ENCODE measurements at regions not wholly inside any gene's neighbourhood (a gene's known extent, or its start where the extent isn't known, plus 50 kb on each side); places are given as distances from the start of the nearest gene placed in this dataset.
"Not testable (repeated sequence)": the region's sequence is repeated elsewhere in the genome, so short reads cannot be mapped to it uniquely, and the experiment has no call there.

DNA sequence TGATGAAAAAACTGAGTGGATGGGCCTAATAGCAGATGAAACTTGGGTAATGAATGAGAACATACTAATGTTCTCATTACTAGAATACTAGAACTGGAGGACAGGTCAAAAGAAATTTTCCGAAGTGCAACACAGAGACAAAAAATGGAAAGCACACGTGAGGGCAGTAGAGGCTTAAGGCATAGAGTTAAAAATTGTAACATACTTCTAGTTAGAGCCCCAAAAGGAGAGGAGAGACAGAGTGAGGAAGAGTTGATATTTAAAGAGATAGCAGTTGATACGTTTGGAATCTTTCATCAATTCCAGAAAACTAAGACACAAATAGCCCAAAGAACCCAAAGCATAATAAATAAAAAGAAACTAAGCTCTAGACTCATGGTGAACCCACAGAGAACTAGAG, 327.9 kb downstream of the SQOR start:
- no peak for DNase-seq

DNA sequence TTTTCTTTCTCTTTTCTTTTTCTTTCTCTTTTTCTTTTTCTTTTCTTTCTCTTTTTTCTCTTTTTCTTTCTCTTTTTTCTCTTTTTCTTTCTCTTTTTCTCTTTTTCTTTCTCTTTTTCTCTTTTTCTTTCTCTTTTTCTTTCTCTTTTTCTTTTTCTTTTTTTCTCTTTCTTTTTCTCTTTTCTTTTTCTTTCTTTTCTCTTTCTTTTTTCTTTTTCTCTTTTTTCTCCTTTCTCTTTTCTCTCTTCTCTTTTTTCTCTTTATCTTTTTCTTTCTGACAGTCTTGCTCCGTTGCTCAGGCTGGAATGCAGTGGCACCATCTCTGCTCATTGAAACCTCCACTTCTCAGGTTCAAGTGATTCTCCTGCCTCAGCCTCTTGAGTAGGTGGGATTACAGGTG, 335.7 kb downstream of the SQOR start:
- no peak for DNase-seq

DNA sequence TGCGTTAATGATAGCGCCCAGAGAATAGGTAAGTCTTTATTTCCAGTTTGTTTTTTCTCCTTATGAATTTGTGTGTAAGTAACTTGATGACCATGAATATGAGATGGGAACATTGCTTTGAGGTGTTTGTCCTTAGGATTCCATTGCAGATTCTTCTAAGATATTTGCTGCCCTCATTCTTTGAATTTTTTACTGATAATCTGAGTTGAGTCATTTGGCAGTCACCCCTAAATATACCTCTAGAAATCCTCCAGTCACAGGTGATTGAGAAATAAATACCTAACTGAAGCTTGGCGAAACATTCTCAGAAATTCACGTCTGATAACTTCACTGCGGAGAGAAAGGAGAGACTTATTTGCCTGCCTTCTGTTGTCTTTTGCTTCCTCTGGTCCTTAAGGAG, 345.5 kb downstream of the SQOR start:
- no peak for DNase-seq

DNA sequence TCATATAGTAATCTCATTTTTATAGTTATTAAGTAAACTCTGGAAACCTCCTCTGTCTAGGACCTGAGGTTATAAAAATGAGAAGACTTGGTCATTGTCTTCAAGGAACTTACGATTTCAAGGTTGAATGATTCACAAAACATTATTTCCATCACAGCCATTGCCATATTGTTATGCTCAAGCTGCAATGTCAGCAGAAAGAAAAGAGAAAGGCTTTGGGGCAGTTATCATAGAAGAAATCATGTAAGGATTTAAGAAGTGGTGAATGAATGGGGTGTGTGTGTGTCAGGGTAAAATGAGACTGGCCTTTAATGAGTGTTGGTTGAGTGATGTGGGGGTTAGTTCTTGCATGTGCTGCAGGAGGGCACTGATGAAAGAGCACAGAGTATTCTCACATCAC, 346.8 kb downstream of the SQOR start:
- DNase-seq = no peak

DNA sequence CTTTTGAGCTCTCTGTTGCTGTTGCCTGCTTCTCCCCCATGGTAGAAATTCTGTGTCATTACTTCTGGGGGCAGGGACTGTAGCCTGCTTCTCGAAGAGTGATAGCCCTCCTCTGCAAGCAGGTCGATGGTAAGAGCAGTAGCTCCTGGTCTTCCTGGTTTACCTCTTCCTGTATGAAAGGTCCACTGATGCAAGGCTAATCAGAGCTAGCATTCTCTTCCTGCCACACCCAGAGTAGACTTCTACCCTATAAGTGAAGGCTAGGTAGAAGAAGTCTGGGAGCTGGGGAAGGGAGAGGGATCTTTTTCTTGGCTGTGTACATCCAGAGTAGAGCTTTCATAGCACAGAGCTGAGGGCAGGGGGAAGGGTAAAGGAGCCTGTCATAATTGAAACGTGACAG, 357.0 kb downstream of the SQOR start:
- DNase-seq = no peak

DNA sequence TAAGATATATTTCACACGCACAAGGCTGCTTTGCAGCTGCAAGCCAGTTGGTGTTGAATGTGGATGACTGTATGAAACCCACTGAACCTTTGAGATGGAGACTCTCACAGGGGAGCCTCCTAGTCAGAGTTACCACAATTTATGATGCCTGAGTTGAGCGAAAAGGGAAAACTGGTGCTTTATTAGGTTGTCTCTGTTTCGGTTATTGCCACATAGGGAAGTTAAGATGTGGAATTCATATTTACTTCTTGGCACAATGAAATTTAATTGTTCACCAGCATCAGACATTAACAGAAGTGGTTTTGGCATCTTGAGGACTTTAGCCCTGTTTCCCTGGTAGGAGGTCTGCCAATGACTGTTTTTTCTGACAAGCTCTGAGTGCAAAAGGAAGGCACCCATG, 358.2 kb downstream of the SQOR start:
- no peak for DNase-seq

DNA sequence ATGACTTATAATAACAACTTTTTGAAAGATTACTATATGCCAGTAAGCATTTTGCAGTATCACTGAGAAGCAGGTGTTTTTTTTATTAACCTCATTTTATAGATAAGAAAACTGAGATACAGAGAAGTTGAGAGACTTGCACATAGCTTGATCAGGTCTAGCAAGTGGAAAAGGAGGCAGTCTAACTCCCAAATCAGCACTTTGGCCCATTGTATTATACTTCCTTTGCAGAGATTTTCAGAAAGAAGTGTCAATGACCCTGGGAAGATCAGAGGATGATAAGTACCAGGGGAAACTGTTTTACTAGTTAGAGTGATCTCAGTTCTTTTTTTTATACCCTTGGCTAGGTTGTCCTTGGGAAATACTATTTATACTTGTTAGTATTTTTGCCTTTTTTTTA, 358.7 kb downstream of the SQOR start:
- no peak for DNase-seq

DNA sequence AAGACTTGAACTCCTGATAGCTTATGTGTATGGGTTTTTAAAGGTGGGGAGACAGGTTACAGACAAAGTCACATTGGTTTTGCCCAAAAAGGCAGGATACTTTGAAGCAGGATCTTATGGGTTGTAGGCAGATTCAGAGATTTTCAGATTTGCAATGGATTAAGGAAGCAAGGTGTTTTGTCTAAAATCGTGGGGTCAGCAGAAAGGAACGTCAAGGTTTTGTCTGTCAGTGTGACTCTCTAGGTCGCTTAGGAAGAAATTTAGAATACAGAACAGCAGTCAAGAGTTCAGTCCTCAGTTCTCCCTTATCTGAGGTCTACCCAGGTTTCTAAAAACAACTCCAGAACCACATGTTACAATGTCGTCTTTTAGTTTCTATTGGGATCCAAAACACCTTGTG, 361.0 kb downstream of the SQOR start:
- DNase-seq = no peak

DNA sequence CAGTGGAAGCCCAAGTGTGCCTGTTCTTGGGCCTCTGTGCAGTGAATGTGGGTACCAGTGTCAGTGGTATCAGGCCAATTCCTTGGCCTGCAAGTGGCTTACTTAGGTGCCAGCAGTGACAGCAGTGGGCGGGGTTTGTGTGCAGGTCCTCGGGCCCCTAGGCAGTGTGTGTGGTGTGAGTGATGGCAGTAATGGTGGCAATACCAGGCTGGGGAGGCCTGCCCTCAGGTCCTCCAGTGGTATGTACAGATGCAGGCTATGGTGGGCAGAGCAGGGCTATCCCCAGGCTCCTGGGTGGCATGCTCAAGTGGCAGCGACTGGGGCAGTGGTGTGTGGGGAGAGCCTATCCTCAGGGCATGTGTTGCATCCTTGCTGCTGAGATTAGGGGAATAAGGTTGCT, 379.7 kb downstream of the SQOR start:
- no peak for DNase-seq

DNA sequence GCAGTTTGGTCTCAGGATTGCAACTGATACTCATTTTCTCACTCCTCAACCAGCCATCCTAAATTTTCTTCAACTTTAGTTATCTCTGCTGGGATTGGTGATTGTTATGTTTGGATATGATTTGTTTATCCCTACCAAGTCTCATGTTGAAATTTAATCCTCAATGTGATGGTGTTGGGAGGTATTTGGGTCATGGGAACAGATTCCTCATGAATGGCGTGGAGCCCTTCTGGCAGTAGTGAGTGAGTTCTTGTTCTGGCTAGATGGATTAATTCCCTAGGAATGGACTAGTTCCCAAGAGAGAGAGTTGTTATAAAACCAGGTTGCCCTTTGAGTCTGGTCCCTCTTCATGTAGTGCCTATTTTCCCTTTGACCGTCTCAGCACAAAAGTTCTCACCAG, 399.9 kb downstream of the SQOR start:
- DNase-seq = no peak

DNA sequence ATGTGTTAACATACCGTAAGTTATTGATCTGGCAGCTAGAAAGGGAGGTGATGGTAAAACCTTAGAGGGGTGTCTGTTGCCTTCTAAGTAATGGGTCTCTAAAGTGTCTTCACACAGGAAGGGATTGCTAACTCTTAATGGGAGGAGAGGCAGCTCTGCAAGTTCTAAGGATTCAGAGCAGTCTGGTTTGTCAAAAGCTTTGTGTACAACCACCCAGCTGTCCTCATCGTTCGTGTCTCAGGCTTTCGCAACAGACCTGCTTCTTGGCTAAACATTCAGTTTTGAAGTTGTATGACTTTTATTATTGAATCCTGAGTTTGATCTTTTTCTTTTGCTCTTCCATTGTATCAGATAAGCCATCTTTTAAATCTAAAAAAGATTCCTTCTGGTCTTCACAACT, 404.9 kb downstream of the SQOR start:
- no peak for DNase-seq

DNA sequence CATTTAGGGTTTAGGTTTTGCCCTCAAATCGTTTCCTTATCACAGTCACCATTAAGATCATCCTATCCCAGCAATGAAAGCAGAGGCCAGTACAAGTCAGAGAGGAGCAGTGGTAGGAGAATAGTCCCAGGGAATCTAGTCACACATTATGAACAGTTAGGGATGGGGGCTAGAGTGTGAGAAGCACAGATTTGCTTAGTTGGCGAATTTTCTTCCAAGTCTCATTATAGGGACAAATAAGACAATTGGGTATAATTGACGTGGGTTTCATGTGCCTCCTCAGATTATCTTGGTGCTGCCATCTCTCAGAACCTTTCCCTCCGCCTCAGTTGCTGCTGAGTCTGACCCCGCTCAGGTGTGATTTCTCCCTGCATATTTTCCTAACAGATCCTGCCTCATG, 407.1 kb downstream of the SQOR start:
- no peak for DNase-seq

DNA sequence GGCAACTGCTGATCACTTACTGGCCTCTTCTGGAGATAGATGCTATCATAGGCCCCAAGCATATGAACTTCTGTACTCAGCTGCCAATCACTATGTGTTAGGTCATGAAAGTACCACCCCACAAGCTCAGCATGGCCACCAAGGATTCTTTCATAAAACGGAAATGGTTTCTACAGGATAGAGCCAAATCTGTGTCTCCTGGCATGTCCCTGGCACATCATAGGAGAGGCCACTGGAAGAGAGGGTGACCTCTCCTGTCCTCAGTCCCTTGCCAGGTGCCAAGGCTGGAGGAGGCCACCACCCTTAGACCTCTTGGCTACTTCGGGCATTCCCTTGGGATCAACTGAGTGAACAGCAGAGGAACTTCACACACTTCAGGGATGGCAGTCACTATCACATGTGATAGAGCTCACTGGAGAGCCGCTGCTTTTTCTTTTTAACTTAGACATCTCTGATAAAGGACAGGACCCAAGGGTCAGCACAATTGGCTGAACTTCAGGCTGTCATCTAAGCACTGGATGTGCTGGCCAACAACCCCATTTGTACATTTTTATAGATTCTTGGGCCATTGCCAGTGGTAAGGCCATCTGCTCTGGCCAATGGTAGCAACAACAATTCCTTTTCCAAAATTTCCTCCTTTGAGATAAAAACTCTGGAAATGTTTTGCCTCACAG, 425.2 kb downstream of the SQOR start:
- no peak for DNase-seq

DNA sequence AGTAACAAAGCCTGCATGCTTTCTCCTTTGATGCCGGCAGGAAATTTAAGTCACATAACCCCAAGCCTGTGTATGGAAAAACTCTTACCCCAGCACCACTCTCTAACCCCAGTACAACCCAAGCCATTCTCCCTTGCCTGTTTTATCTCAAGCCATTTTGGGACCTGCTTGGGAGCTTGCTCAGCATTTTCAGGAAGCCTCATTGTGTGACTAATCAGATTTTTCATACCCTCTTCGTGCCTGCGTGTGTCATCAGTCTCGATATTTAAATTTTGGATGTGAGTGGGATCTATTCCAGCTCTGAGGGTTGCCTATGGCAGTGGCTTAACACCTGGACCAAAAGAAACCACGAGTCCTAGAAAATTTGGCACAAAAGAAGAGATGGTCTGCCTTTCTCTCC, 426.2 kb downstream of the SQOR start:
- DNase-seq = no peak

DNA sequence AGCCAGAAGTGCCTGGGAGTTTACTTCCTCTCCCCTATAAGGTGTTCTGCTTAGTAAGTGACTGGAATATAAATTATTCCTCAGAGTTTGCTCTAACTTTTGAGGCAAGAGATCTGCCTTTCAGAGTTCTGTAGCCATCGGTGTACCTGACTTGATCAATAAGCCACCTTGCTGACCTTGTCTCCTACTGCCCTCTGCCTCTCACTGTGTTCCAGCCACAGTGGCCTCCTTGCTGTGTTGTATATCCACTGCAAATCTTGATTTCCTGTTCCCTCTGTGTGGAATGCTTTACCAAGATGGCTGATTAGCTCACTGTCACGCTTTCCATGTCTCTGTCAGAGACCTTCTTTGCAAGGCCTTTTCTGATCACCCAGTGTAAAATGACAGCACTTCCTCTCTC, 442.4 kb downstream of the SQOR start:
- DNase-seq = no peak

DNA sequence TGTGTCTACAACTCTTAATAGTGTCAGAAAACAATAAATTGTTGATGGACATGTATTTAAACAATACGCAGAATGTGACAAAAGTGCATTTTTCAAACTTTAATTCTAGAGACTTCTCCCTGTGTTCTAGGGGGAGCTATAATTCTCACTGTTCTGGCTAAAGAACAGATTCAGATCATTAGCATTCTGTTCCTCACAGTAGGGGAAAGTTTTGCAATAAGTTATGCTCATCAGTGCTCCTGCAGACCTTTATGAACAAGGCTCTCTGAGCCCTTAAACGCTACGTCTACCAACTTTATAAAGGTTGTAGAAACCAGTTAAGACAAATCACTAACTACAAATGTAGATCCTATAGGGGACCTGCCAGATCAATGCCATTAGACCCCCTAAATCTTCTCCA, 444.2 kb downstream of the SQOR start:
- DNase-seq = no peak

DNA sequence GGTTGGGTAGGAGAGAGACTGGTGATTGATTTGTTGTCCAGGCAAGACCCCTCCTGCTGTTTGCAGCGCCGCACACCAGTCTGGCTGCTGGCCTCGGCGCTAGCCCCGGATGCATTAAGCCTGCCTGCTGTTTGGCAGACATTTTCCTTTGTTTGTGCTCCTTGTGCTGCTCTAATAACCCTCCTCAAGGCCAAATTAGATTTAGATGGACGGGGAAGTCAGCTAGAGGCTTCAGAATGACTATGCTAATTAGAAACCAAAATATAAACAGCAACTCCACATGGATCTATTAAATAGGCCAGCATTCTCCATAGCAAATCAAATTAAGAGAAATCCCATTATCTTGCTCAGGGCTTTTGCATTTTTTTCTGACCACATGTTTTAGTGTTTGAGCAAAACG, 445.2 kb downstream of the SQOR start:
- DNase-seq = no peak

DNA sequence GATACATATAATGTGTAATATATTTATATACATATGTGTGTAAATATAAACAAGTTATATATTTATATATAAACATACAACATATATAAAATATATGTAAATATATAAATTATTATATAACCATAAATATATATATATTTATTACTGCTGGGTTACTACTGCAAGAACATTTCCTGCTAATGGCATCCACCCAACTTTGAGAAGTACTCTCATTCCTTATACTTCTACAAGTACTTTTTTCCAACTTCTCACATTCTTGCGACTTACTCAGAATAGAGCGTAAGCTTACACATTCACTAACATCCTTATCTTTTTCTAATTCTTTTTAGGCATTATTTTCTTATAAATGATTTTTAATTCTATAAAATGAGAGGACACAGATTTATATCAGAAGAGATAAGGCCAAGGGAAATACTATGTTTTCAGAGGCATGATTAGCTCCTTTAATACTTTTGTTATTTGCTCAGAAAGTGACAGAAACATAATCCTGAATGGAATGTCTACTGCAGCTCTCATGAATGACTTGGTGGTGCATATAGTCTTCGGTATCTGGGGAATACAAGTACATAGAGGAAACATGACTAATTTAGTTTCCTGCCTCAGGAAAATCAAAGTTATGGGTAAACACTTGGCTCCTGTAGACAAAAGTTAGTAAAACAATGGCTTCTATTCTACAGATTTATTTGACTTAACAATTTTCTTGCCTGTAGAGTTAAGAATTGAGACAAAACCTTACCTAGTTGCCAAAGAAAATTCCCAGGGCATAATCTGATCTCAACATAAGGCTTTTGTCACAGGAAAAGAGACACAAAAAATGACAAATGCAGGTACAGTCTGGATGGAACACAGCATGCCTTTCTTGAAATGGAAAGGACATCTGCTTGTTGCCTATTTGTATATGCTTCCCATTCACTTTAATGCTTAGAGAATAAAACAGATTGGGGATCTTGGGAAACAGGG, 453.9 kb downstream of the SQOR start:
- no peak for DNase-seq

DNA sequence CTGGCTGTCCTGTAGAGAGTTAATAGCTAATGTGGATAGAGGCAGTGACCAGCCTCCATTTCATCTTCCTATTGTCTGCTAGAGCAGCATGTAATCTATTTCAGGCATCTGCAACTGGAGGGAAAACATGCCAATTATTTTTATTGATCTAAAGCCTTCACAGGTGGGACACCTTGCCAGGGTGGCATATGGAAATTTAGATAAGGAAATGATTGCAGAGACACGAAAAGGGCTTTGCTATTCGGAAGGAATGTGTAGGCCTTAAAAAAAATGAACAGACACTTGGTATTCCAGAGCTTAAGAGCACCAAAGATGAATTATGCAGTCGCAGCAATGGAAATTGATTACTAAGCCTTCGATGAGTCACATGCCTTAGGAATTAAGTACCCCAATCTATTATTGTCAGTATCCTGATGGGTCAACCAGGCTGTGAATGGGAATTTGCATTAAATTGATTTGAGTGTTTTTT, 454.7 kb downstream of the SQOR start:
- no peak for DNase-seq

DNA sequence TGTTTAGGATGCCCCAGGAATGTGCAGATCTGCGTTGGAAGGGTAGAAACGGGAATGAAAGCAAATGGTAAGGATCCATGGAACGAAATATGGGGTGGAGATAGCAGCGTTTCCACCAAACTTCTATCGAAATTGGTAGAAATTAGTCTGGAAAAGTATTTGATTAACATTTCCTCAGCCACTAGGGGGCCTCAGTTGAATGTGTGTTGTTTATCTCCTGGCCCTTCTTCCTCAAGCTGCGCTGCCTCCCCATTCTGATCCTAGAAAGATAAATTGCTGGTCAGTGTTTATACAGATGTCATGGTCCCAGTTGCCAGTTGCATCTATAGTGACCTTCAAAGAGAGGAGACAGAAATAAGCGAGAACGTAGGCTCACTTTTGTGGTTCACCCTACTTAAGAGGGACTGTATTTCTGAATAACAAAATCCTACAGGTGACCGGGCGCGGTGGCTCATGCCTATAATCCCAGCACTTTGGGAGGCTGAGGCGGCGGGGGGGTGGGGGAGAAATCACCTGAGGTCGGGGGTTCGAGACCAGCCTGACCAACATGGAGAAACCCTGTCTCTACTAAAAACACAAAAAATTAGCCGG, 457.1 kb downstream of the SQOR start:
- DNase-seq = no peak

DNA sequence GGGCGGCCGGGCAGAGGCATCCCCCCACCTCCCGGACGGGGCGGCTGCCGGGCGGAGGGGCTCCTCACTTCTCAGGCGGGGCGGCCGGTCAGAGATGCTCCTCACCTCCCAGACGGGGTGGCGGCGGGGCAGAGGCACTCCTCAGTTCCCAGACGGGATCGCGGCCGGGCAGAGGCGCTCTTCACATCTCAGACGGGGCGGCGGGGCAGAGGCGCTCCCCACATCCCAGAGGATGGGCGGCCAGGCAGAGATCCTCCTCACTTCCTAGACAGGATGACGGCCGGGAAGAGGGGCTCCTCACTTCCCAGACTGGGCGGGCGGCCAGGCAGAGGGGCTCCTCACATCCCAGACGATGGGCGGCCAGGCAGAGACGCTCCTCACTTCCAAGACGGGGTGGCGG, 463.2 kb downstream of the SQOR start:
- not testable (repeated sequence) for DNase-seq

DNA sequence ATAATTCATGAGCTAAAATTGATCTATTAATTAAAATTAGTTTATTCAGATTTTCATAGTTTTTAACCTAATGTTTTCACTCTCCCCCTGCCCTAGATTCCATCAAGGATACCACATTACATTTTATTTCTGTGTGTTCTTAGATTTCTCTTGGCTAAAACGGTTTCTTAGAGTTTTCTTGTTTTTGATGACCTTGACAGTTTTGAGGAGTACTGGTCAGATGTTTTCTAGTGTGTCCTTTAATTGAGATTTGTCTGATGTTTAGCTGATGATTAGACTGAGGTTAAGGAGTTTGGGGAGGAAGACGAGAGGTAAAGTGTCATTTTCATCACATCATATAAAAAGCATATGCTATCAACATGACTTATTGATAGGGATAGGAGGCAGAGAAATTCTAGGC, 475.9 kb downstream of the SQOR start:
- DNase-seq = no peak

DNA sequence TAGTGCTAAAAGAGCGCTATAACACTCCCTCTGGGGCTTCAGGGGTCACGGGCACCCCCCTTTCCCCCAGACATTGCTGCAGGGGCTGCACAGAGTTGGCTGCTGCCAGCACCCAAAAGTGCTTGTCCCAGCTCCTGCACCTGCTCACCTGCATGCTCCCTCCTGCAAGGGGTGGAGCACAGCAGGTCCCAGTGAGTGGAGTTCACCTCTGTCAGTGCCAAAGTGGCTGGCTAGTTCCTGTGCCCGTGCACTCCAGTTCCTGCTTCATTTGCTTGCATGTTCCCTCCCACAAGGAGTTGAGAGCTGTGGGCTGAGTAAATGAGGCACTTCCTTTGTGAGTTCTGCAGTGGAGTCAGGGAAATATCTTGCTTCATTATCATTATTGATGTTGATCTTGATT, 476.9 kb downstream of the SQOR start:
- DNase-seq = no peak

DNA sequence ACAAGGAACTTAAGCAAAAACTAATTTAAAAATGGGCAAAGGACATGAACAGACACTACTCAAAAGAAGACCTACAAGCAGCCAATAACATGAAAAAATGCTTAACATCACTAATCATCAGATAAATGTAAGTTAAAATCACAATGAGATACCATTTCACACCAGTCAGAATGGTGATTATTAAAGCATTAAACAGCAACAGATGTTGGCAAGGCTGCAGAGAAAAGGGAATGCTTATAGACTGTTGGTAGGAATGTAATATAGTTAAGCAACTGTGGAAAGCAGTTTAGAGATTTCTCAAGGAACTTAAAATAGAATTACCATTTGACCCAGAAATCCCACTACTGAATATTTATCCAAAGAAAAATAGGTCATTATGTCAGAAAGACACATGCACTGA, 482.2 kb downstream of the SQOR start:
- DNase-seq = no peak
